ENCODE measurements at regions not wholly inside any gene's neighbourhood (a gene's known extent, or its start where the extent isn't known, plus 50 kb on each side); places are given as distances from the start of the nearest gene placed in this dataset.

GRCh38 chr10:105549731-105550130 is 908.6 kb downstream of the SORCS3 start:
- H3K9ac ChIP-seq (ENCODE audit: insufficient read length, low read depth) = no peak overlapping the region
- no peak for TF ChIP-seq SUZ12 (IDR thresholded peaks at IDR 0.05; ENCODE audit: extremely low read depth, insufficient read depth, insufficient read length)
- no peak for TF ChIP-seq YY1 (IDR thresholded peaks at IDR 0.05; ENCODE audit: insufficient read depth, insufficient read length)
- no peak for TF ChIP-seq ZNF274 (IDR thresholded peaks at IDR 0.05; ENCODE audit: low read depth, low read length)
- DNase-seq (ENCODE audit: low read depth, low spot score) = no peak
- no peaks in the 10 kb centered on the region for H3K9me3 ChIP-seq (ENCODE audit: insufficient read depth, low read length)
- no peaks in the 10 kb centered on the region for H3K36me3 ChIP-seq (ENCODE audit: insufficient read depth, insufficient read length, low read length)
- no peaks in the 10 kb centered on the region for H3K4me1 ChIP-seq (ENCODE audit: insufficient read depth, insufficient read length)
- H3K4me3 ChIP-seq (ENCODE audit: insufficient read length, low read depth) = no peak overlapping the region
- no peaks in the 10 kb centered on the region for H3K27me3 ChIP-seq (ENCODE audit: insufficient read depth, insufficient read length)

DNA sequence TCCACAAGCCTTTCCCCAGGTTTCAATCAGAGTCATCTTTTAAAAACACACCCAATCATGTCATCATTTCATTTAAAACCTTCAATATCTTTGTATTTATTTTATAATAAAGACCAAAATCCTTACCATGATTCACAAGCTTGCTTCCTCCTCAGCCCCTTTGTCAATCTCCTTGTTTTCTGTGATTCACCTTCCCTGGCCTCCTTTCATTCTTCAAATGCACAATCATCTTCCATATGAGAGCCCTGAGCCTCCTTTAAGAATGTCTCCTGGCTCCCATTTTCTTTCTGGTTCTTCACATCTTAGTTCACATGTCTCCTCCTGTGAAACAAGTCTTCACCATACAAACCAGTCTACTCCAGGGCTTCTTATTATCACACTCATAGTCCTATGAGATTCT is 904.0 kb downstream of the SORCS3 start:
- Histone ChIP-seq H3K36me3 (ENCODE audit: insufficient read depth, insufficient read length, low read length) (no peaks in the 10 kb centered on the region), H3K9me3 (ENCODE audit: insufficient read depth, low read length) (no peaks in the 10 kb centered on the region), H3K27me3 (ENCODE audit: insufficient read depth, insufficient read length) (no peaks in the 10 kb centered on the region), H3K9ac (ENCODE audit: insufficient read length, low read depth) (no peak overlapping the region), H3K4me1 (ENCODE audit: insufficient read depth, insufficient read length) (no peaks in the 10 kb centered on the region), H3K4me3 (ENCODE audit: insufficient read length, low read depth) (no peak overlapping the region)
- no peak for DNase-seq (ENCODE audit: low read depth, low spot score)
- TF ChIP-seq YY1 (IDR thresholded peaks at IDR 0.05; ENCODE audit: insufficient read depth, insufficient read length) (no peak), ZNF274 (IDR thresholded peaks at IDR 0.05; ENCODE audit: low read depth, low read length) (no peak), SUZ12 (IDR thresholded peaks at IDR 0.05; ENCODE audit: extremely low read depth, insufficient read depth, insufficient read length) (no peak)

GRCh38 chr10:105540381-105540780 is 899.3 kb downstream of the SORCS3 start:
- no peaks in the 10 kb centered on the region for H3K9me3 ChIP-seq (ENCODE audit: insufficient read depth, low read length)

DNA sequence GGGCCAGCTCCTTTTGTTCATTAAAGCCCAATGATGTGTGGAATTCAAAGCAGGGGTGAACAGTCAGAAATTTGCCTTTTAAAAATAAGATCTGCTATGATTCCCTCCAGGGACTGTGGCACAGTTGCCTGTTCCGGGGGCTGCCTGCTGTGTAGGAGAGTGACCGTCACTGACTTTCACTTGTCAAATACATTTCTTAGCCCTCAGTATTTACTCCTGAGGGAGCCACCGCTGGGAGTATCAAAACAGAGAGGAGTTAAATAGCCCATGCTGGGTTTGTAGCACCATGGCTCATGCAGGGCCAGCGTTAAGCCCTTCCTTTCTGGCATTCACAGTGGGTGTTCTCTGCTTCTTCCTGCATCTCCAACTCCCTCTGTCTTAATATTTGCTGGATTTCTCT is 897.8 kb downstream of the SORCS3 start:
- Histone ChIP-seq H3K9ac (ENCODE audit: insufficient read length, low read depth) (no peak overlapping the region), H3K36me3 (ENCODE audit: insufficient read depth, insufficient read length, low read length) (no peaks in the 10 kb centered on the region), H3K9me3 (ENCODE audit: insufficient read depth, low read length) (no peaks in the 10 kb centered on the region), H3K4me1 (ENCODE audit: insufficient read depth, insufficient read length) (no peaks in the 10 kb centered on the region), H3K27me3 (ENCODE audit: insufficient read depth, insufficient read length) (no peaks in the 10 kb centered on the region), H3K4me3 (ENCODE audit: insufficient read length, low read depth) (no peak overlapping the region)
- DNase-seq (ENCODE audit: low read depth, low spot score) = peak; percentile 22
- TF ChIP-seq YY1 (IDR thresholded peaks at IDR 0.05; ENCODE audit: insufficient read depth, insufficient read length) = no peak
- no peak for TF ChIP-seq ZNF274 (IDR thresholded peaks at IDR 0.05; ENCODE audit: low read depth, low read length)
- TF ChIP-seq SUZ12 (IDR thresholded peaks at IDR 0.05; ENCODE audit: extremely low read depth, insufficient read depth, insufficient read length) = no peak

More at GRCh38 chr10:105540381-105540780, 899.3 kb downstream of the SORCS3 start:
- Histone ChIP-seq H3K9ac (ENCODE audit: insufficient read length, low read depth) (no peak overlapping the region), H3K4me1 (ENCODE audit: insufficient read depth, insufficient read length) (no peaks in the 10 kb centered on the region), H3K27me3 (ENCODE audit: insufficient read depth, insufficient read length) (no peaks in the 10 kb centered on the region), H3K4me3 (ENCODE audit: insufficient read length, low read depth) (no peak overlapping the region), H3K36me3 (ENCODE audit: insufficient read depth, insufficient read length, low read length) (no peaks in the 10 kb centered on the region)
- no peak for DNase-seq (ENCODE audit: low read depth, low spot score)
- TF ChIP-seq ZNF274 (IDR thresholded peaks at IDR 0.05; ENCODE audit: low read depth, low read length) = no peak
- no peak for TF ChIP-seq YY1 (IDR thresholded peaks at IDR 0.05; ENCODE audit: insufficient read depth, insufficient read length)
- no peak for TF ChIP-seq SUZ12 (IDR thresholded peaks at IDR 0.05; ENCODE audit: extremely low read depth, insufficient read depth, insufficient read length)

DNA sequence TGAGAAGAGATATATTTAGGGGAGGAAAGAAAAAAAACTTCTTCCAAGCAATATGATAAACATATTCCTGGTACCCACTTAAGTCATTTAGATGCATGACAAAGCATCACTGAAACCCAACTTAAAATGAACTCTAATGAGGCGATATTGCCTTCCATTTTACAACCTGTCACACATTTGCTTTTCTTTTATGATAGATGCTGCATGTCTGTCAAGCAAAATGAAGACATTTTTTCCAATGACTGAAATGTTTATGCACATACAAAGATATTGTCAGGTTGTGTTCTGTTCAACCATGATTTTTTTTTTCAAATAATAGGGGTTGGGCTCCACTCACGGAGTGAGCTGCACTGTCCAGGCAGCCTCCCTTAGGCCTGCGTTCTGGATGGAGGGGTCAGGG is 894.4 kb downstream of the SORCS3 start:
- Histone ChIP-seq H3K4me3 (ENCODE audit: insufficient read length, low read depth) (no peak overlapping the region), H3K9me3 (ENCODE audit: insufficient read depth, low read length) (no peaks in the 10 kb centered on the region; the same call in 1 of the 2 replicates), H3K9ac (ENCODE audit: insufficient read length, low read depth) (no peak overlapping the region), H3K36me3 (ENCODE audit: insufficient read depth, insufficient read length, low read length) (no peaks in the 10 kb centered on the region), H3K27me3 (ENCODE audit: insufficient read depth, insufficient read length) (no peaks in the 10 kb centered on the region), H3K4me1 (ENCODE audit: insufficient read depth, insufficient read length) (no peaks in the 10 kb centered on the region)
- TF ChIP-seq ZNF274 (IDR thresholded peaks at IDR 0.05; ENCODE audit: low read depth, low read length) (no peak), SUZ12 (IDR thresholded peaks at IDR 0.05; ENCODE audit: extremely low read depth, insufficient read depth, insufficient read length) (no peak), YY1 (IDR thresholded peaks at IDR 0.05; ENCODE audit: insufficient read depth, insufficient read length) (no peak)
- DNase-seq (ENCODE audit: low read depth, low spot score) = no peak

- TF ChIP-seq ZNF274 (IDR thresholded peaks at IDR 0.05; ENCODE audit: low read depth, low read length) (no peak), YY1 (IDR thresholded peaks at IDR 0.05; ENCODE audit: insufficient read depth, insufficient read length) (no peak), SUZ12 (IDR thresholded peaks at IDR 0.05; ENCODE audit: extremely low read depth, insufficient read depth, insufficient read length) (no peak)
- no peak for DNase-seq (ENCODE audit: low read depth, low spot score)
These were observed 893.0 kb downstream of the SORCS3 start for GRCh38 chr10:105534086-105534485.

GRCh38 chr10:105516511-105516910 is 875.4 kb downstream of the SORCS3 start:
- TF ChIP-seq SUZ12 (IDR thresholded peaks at IDR 0.05; ENCODE audit: extremely low read depth, insufficient read depth, insufficient read length) (no peak), YY1 (IDR thresholded peaks at IDR 0.05; ENCODE audit: insufficient read depth, insufficient read length) (no peak), ZNF274 (IDR thresholded peaks at IDR 0.05; ENCODE audit: low read depth, low read length) (no peak)
- H3K27me3 ChIP-seq (ENCODE audit: insufficient read depth, insufficient read length) = no peaks in the 10 kb centered on the region
- no peaks in the 10 kb centered on the region for H3K4me1 ChIP-seq (ENCODE audit: insufficient read depth, insufficient read length)
- no peak overlapping the region for H3K9ac ChIP-seq (ENCODE audit: insufficient read length, low read depth)
- H3K36me3 ChIP-seq (ENCODE audit: insufficient read depth, insufficient read length, low read length) = no peaks in the 10 kb centered on the region
- DNase-seq (ENCODE audit: low read depth, low spot score) = no peak
- no peaks in the 10 kb centered on the region for H3K9me3 ChIP-seq (ENCODE audit: insufficient read depth, low read length)
- H3K4me3 ChIP-seq (ENCODE audit: insufficient read length, low read depth) = no peak overlapping the region

More at GRCh38 chr10:105534086-105534485, 893.0 kb downstream of the SORCS3 start:
- Histone ChIP-seq H3K9me3 (ENCODE audit: insufficient read depth, low read length) (no peaks in the 10 kb centered on the region; the same call in 1 of the 2 replicates), H3K36me3 (ENCODE audit: insufficient read depth, insufficient read length, low read length) (no peaks in the 10 kb centered on the region), H3K27me3 (ENCODE audit: insufficient read depth, insufficient read length) (no peaks in the 10 kb centered on the region), H3K4me1 (ENCODE audit: insufficient read depth, insufficient read length) (no peaks in the 10 kb centered on the region), H3K9ac (ENCODE audit: insufficient read length, low read depth) (no peak overlapping the region), H3K4me3 (ENCODE audit: insufficient read length, low read depth) (no peak overlapping the region)

Data from NT2/D1 (cell line).